Posterior vena cava (tissue), 2 donors: ENCODE measurements at regions not wholly inside any gene's neighbourhood (a gene's known extent, or its start where the extent isn't known, plus 50 kb on each side); places are given as distances from the start of the nearest gene placed in this dataset.

Source experiments
- DNase-seq: peaks from one replicate; pipeline ENCODE4 v3.0.0-alpha.2; 2020; ENCODE audit warnings: low spot score
- intact Hi-C, 2 donors: fragments of 100-400 bp; cut with DNase I; formaldehyde crosslinking; loops; one replicate each; pipeline versions ENCODE4 v1.14.1 to v1.14.2; 2022 to 2023
- donor health status: DM: yes; HTN: yes; CAD: no.
- donor health status: DM: yes; HTN: yes; CAD: no.

GRCh38 chr19:31664997-31665396 lies 315.8 kb upstream of the TSHZ3 start:
- intact Hi-C loops = no loop called here
- DNase-seq = no peak

GRCh38 chr19:31666126-31666525 lies 316.9 kb upstream of the TSHZ3 start:
- no peak for DNase-seq
- intact Hi-C loops = no loop called here

GRCh38 chr19:31667106-31667505 lies 317.9 kb upstream of the TSHZ3 start:
- intact Hi-C loops = no loop called here
- no peak for DNase-seq

- intact Hi-C loops = no loop called here
- DNase-seq = no peak
Observed at GRCh38 chr19:31668921-31669320, 319.7 kb upstream of the TSHZ3 start.

GRCh38 chr19:31670931-31671330 lies 321.7 kb upstream of the TSHZ3 start:
- intact Hi-C loops = no loop called here
- no peak for DNase-seq

GRCh38 chr19:31671411-31672035 lies 322.3 kb upstream of the TSHZ3 start:
- intact Hi-C loops = no loop called here
- DNase-seq = no peak

- intact Hi-C loops = no loop called here
- no peak for DNase-seq
Observed at GRCh38 chr19:31674503-31675192, 325.4 kb upstream of the TSHZ3 start.

- intact Hi-C loops = no loop called here
- no peak for DNase-seq
Observed at GRCh38 chr19:31675193-31675913, 326.1 kb upstream of the TSHZ3 start.

GRCh38 chr19:31676271-31677004 lies 327.2 kb upstream of the TSHZ3 start:
- no peak for DNase-seq
- intact Hi-C loops = no loop called here

- intact Hi-C loops = no loop called here
Observed at GRCh38 chr19:31678421-31678820, 329.2 kb upstream of the TSHZ3 start.

GRCh38 chr19:31681121-31681520 lies 331.9 kb upstream of the TSHZ3 start:
- DNase-seq = no peak
- intact Hi-C loops = no loop called here

More at GRCh38 chr19:31678421-31678820, 329.2 kb upstream of the TSHZ3 start:
- no peak for DNase-seq

GRCh38 chr19:31693131-31693932 lies 344.1 kb upstream of the TSHZ3 start:
- DNase-seq = no peak
- intact Hi-C loops = no loop called here

- intact Hi-C loops = no loop called here
Observed at GRCh38 chr19:31693933-31694269, 344.7 kb upstream of the TSHZ3 start.

GRCh38 chr19:31694761-31695160 lies 345.5 kb upstream of the TSHZ3 start:
- no peak for DNase-seq
- intact Hi-C loops = no loop called here

More at GRCh38 chr19:31693933-31694269, 344.7 kb upstream of the TSHZ3 start:
- DNase-seq = no peak

GRCh38 chr19:31699421-31699820 lies 350.2 kb upstream of the TSHZ3 start:
- DNase-seq = no peak

GRCh38 chr19:31701146-31701545 lies 351.9 kb upstream of the TSHZ3 start:
- no peak for DNase-seq
- intact Hi-C loops = no loop called here

More at GRCh38 chr19:31699421-31699820, 350.2 kb upstream of the TSHZ3 start:
- intact Hi-C loops = no loop called here

GRCh38 chr19:31705656-31706055 lies 356.4 kb upstream of the TSHZ3 start:
- no peak for DNase-seq
- intact Hi-C loops = no loop called here

- no peak for DNase-seq
- intact Hi-C loops = no loop called here
Observed at GRCh38 chr19:31706131-31706530, 356.9 kb upstream of the TSHZ3 start.
